HG03108 (cell line): ENCODE measurements at regions not wholly inside any gene's neighbourhood (a gene's known extent, or its start where the extent isn't known, plus 50 kb on each side); places are given as distances from the start of the nearest gene placed in this dataset.
A peak's percentile ranks its signal among the peaks of the same experiment; 100 is the strongest.
"Not testable (repeated sequence)": the region's sequence is repeated elsewhere in the genome, so short reads cannot be mapped to it uniquely, and the experiment has no call there.

Experiments
- ATAC-seq: cut with Tn5 transposase; IDR thresholded peaks from one replicate; pipeline ENCODE4 v1.9.1; 2021; ENCODE audit warnings: moderate library complexity; ENCODE audit not compliant: unreplicated experiment

DNA sequence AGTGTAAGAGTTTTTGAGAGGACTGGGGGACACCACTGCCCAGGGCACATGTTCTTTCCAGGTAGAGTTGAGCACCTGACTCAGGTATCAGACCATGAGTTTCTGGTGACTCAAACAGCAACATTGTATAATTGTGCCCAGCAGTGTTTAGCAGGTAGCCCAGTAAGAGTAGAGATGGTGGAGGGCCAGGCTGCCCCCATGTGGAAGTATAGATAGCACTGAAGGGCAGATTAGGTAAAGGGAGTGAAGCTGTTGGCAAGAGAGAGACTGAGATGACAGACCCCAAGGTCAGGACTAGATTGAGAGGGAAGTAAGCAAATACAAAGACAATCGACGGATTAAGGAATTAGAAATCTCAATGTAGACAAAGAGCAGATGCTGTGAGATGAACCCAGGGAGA, 74.6 kb downstream of the TRIM42 start:
- no peak for ATAC-seq

DNA sequence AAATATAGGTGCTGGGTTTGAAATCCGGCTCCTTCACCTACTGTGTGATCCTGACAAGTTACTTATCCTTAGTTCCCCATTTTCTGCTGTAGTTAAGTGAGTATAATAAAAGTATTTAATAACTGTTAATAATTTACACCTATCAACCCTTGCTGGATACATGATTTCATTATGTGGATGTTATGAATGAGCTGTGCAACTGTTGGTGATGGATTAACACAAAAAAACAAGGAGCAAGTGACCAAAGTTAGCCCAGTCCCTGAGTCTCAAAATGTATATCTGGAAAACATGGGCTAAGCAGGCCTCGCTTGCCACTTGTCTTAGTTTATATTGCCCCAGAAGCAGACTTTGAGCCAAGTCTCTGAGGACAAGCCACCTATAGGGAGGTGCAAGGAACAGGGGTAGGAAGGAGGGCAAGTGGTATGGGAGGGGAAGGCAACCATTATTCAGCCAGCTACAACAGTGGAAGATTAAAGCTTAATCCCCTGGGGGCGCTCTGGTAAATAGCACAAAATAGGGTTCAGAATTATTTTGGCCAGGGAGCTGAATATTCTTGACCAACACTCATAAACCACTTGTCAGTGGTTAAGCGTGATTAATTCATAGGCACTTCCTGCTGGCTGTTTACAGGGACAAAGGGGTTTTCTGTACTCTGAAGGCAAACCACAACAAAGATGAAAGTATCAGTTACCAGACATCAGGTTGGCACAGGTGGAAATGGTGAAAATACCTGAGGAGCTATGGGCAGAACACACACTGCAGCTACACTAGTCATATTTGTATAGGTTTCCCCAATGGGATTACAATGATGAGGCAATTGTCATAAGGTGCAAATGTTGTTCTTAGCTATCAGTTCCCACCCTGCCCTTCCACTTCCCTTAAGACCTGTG, 76.2 kb downstream of the TRIM42 start:
- peak; percentile 60 for ATAC-seq

DNA sequence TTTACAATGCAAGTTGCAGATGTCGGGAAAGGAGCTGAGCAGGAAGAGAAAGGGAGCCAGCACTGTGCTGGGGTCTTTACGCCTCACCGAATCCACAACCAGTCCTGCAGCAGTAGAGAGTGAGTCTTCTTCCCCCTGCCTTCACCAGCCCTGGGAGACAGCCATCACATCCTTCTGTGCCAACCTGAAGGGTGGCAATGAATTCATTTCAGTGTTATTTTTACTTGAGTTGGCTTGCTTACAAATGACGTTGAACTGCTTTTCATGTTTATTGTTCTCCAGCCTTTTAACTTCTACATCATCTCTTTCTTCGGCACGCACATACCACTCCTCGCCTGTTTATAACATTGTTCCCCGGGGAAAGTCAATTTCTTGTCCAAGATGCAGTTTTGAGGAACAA, 77.1 kb downstream of the TRIM42 start:
- no peak for ATAC-seq

DNA sequence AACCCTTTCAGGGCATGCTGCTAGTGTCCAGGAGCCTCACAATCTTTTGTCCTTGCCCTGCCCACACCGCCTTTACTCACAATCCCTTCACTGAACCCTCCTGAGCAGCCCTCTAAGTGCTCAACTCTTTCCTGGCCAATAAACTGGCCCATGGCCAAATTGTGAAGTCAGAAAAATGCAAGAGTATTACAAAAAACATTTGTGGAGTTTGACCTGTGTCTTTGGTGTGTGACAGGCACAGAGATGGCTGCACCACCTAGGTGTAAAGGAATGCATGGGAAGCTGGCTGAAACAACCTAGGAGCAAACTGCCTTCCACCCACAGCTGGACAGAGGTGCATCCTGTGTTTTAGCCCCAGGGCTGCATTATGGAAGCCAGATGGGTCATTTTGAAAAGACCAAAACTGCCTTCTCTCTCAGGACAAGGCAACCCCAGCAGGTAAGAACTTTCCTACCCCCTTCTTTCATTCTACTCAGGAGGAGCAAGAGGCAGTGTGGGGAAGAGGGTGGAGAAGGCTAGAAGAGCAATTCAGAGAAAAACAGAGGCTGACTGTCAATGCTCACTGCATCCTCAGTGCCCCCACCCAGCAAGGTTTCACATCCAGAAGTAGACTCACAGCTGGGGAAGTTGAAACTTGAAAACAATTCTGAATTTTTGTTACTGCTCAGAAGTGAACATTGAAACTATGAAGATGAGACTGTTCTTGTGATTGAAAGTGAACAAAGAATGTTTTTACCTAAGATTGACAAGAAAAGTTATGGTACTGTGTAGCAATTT, 78.6 kb downstream of the TRIM42 start:
- peak; percentile 62 for ATAC-seq

DNA sequence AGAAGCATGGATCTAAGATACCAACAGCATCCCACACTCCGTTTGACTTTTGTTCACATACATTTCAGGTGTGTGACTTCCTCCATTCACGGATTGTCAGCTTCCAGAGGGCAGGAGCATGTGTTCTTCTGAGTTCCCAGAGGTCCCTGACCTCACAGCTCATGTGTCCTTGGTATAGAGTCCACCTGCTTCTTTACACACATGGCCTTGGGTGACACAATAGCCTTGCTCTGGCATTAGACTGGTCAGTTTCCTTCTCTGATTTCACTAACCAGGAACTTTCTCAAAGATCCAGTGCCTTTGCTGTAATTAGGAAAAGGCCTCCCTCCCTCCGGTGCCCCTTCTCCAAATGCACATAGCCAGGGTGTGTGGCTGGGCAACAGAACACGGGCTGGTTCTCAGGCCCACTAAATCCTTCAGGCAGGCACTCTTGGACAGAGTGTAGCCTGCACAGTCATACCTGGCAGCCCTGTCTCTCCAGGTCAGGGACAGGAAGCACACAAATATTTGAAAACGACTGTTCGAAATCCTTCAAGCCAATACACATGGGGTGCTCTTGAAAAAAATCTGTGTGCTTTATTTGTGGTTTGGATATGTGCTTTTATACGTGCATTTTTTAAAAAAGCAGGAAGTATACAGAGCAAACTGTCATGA, 81.1 kb downstream of the TRIM42 start:
- ATAC-seq, result no peak

DNA sequence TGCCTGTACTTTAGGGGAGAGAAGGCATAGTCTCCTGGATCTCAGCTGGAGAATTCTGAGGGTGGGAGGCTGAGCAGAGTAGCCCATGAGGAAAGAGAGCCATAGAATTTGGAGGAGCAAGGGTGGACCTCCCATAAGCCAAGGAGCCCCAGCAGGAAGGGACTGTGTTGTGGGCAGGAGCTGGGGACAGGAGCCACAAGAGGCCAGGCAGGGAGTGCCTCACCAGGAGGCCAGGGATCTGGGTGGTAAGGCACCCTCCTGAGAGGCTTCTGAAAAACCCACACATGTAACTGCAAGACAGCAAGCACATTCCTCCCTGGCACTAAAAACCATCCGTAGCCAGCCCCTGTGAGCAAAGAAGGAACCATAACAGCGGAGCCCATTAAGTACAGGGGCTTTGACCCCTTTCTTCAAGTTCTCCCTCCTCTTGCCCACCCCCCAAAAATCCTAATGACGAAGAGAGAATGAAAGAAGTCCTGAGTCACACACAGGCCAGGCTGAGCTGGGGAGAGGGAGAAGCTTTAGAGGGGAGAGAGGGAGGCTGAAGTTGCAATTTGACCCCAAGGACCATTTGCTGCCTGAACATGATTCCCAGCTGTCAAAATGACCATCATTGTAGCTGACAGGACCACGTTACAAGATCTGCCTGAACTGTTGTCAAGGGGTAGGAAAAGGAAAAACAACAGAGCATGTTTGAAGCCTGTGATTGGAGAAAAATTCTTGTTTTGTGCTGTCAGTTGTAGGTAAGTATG, 82.6 kb downstream of the TRIM42 start:
- no peak for ATAC-seq

DNA sequence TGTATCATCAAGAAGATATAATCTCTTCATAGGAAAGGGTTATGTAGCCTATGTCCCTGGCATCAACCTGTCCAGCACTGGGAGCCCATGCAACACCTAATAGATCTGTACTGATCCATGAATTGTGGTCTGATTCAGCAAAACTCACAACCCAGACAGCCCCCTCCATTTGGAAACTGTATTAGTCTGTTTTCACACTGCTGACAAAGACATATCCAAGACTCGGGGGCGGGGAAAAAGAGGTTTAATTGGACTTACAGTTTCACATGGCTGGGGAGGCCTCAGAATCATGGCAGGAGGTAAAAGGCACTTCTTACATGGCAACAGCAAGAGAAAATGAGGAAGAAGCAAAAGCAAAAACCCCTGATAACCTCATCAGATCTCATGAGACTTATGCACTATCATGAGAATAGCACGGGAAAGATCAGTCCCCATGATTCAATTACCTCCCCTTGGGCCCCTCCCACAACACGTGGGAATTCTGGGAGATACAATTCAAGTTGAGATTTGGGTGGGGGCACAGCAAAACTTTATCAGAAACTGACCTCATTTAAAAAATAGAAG, 83.3 kb downstream of the TRIM42 start:
- no peak for ATAC-seq

DNA sequence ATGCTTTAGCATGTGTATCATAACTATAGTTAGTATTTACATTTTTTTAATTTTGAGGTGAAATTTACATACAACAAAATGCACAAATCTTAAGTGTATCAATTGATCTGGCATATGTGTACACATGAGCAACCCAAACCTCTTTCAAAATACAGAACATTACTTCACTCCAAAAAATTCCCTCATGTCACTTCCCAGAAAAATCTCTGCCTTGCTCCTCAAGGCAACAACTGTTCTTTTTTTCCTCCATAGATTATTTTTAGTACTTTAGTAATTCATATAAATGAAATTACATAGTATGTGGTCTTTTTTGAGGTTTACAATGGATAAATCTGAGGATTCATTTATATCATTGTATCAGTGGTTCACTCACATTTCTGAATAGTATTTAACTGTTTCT, 84.9 kb downstream of the TRIM42 start:
- no peak for ATAC-seq

DNA sequence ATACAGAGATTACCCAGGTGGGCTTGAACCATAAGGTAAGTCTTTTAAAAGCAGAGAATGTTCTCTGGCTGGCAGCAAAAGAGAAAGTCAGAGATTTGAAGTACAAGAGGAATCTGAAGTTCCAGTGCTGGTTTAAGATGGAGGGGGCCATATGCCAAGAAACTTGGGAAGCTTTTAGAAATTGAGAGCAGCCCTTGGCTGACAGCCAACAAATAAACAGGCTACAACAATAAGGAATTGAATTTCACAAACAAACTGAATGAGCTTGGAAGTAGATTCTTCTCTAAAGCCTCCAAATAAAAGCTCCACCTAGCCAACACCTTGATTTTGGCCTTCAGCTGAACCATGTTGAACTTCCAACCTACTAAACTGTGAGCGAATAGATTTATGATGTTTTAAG, 85.7 kb downstream of the TRIM42 start:
- no peak for ATAC-seq

DNA sequence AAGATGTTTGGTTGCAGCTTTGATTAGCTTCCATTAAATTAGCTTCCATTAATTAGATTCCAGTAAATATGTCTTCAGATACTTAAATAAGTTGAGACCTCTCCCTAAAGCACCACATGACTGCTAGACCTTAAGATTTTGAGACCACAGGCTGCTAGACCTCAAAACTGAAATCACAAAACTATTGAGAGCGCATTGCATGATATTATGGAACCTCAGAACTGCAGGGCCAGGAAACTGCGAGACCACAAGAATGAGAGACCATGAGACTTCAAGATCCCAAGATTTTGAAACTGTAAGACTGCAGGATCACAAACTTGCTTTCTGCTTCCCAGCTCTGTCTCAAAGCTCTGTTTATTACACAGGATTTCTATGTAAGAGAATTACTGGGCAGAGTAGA, 87.4 kb downstream of the TRIM42 start:
- ATAC-seq, result no peak

DNA sequence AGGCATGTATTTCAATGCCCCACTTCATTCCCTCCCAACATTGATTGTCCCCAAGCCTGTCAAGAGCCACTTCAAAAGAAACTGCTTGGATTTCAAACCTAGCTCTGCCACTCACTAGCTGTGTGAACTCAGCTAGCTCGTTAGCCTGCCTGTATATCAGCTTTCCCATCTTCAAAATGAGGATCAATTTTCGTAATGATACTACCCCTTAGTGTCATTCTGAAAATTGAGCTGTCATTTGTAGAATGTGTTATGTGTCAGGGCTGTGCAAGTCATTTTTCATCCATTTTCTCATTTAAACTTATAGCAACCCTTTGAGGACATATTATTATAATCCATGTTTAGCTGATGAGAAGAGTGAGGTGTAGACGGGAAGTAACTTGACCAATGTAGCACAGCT, 88.6 kb downstream of the TRIM42 start:
- ATAC-seq, result no peak

DNA sequence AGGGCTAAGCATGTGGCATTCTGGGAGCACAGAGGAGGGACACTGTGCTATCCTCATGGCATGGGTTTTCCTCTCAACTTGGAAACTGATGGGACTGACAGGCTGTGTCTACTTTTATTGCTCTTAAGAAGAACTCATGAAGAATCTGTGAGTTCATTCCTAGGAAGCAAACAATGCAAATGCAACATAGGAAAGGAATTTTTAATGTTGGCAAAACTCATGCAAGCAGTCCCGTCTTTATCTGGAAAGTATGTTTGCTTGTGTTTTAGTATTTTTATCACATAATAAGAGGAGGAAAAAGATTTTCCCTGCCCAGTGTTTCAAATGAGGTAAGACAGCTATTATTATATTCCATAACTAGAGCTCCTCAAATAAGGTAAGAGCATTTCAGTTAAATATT, 89.7 kb downstream of the TRIM42 start:
- ATAC-seq, result no peak

DNA sequence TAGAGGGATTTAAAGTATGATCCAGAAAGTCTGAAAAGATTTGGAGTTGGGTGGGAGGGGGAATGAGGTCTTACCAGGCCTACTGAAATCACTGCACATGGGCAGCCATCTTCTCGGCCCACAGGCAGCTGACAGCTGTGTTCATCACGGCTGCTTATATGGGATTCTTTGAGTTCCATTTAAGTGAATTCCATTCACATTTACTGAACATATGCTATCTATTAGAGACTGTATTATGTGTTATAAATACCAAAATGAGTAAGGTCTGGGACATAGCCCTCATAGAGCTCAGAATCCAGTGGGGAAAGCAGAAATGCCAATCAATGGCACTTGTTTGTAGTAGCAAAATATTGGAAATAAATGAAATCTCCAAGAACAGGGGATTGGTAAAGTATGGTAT, 91.1 kb downstream of the TRIM42 start:
- no peak for ATAC-seq

DNA sequence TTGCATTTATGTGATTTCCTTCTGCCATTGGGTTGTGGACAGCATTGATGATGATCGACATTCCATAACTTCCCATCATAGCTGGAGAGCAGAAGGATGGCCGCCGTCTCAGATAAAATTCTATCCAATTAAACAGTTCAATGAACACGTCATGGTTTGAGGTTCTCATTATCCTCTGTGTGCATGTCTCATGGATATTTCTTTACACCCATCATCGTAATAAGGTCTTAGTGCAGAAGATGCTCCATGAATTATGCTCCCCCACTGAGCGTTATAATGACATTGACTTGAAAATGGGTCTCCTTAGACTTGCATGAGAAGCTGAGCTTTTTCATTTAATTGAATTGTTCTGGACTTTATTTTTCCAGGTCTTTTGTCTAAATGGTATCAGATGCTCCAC, 92.1 kb downstream of the TRIM42 start:
- no peak for ATAC-seq

DNA sequence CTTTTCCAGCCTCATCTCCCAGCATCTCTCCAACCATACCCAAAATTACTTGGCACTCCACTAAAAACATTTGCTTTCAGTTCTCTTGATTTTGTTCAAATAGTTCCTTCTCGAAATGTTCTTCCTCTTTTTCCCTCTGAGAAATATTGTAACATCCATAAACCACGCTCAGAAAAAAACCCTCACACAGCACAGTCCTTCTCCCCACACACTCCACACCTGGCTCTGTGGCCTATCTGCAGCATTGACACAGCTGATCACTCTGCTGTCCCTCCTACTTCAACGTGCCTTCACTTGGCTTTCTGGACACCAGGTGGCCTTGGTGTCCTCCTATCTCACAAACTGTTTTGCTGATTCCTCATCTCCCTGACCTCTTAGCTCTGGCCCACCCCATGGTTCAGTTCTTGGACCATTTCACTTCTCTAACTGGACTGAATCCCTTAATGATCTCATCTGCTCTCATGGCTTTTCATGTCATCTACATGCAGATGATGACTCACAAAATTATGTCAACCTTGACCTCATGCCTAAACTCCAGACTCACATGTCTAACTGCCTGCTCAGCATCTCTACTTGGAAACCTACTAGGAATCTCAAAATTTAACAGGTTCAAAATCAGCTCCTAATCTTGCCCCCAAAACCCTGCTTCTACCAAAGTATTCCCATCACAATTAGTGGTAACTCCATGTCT, 93.3 kb downstream of the TRIM42 start:
- ATAC-seq, result no peak

DNA sequence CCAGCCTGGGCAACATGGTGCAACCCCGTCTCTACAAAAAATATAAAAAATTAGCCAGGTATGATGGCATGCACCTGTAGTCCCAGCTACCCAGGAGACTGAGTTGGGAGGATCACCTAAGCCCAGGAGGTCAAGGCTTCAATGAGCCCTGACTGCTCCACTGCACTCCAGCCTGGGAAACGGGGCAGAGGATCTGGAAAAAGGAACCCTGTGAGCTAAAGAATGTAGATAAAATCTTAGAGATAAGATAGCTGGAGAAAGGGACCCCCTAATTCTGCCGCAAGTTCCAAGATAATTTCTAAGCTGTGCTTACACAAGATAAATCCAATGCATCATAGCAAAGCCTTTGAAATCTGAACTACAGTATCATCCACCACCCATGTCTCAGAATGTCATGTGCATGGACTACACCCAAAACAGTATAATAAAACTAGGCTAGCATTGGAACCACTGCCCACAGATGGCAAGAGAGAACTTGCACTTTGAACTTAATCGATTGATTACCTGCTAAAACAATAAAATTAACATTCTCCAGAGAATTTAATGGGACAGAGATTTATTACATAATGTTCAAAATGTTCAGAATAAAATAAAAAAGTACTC, 99.9 kb downstream of the TRIM42 start:
- no peak for ATAC-seq

DNA sequence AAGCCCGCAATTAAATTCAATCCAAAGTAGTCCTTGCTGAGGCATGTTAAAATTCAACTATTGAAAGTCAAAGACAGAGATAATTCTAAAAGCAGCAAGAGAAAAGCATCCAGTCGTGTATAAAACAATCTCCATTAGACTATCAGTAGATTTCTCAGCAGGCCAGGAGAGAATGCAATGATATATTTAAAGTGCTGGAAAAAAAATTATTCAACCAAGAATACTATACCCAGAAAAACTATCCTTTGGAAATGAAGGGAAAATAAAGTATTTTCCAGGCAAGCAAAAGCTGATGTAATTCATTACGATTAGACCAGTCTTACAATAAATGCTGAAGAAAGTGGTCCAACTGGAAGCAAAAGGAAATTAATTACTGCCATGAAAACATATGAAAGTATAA, 113.5 kb downstream of the TRIM42 start:
- ATAC-seq, result no peak

DNA sequence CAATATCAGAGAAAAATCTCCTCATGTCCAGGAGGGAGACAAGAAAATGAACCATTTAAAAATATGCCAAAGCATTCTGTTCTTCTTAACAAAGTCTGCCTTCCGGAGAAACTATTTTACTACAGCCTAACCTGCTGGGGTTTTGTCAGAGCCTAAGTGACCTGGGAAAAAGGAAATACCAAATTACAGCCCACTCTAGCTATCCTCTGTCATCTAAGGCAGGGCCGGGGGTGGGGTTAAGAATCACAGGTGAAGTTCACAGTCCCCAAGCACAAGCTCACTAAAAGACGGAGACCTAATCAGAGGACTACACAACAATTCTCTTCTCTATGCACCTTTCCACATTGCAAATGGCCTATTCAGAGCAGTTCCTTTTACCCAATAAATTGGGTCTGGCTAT, 116.6 kb downstream of the TRIM42 start:
- ATAC-seq, result no peak

DNA sequence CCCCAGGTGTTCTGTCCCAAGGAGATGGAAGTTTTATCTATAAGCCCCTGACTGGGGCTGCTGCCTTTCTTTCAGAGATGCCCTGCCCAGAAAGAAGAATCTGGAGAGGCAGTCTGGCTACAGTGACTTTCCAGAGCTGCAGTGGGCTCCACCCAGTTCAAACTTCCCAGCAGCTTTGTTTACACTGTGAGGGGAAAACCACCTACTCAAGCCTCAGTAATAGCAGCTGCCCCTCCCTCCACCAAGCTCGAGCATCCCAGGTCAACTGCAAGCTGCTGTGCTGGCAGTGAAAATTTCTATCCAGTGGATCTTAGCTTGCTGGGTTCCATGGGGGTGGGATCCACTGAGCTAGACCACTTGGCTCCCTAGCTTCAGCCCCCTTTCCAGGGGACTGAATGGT, 125.0 kb downstream of the TRIM42 start:
- ATAC-seq, result not testable (repeated sequence)

DNA sequence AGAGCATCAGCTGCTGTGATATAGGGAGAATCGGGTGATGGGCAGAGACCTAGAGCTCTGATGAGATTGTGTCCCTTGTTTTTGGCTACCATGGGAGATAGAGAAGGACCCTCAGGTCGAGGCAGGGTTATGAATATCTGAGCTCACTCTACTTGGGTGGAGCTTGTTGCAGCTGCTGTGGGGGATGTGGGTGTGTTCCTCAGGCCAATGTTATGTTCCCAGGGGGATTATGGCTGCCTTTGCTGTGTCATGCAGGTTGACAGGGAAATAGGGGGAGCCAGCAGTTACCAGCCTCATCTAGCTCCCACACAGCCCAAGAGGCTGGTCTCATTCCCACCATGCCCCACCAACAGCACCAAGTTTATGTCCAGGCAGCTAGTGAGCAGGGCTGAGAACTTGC, 131.5 kb downstream of the TRIM42 start:
- ATAC-seq, result no peak
